Fibroblast of skin of back (primary cell): ENCODE measurements at regions not wholly inside any gene's neighbourhood (a gene's known extent, or its start where the extent isn't known, plus 50 kb on each side); places are given as distances from the start of the nearest gene placed in this dataset.
A peak's percentile ranks its signal among the peaks of the same experiment; 100 is the strongest.
"Not testable (repeated sequence)": the region's sequence is repeated elsewhere in the genome, so short reads cannot be mapped to it uniquely, and the experiment has no call there.

ENCODE experiments used
- DNase-seq: peaks from one replicate; pipeline ENCODE4 v3.0.0-alpha.2; 2013

DNA sequence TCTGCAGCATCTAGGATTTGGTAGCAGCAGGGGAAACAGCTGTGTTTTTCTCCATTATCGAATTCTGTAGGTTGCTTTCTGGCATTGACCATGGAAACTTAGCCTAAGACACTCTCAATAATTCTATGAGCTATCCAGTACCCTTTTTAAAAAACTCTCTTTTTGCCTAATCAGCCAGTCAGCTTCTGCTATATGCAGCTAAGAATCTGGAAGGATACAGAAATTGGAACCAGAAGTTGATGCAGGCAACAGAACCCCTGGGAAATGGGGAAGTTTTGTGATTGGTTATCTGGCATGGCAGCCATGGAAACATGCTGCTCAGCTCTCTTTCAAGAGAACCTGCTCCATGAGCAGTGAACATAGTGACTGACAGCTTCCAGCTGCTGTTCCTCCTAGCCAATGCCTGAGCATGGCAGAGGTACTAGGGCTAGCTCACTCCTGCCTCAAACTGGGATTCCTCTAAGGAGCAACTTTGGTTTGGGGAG, 417.6 kb upstream of the MAOA start:
- no peak for DNase-seq

DNA sequence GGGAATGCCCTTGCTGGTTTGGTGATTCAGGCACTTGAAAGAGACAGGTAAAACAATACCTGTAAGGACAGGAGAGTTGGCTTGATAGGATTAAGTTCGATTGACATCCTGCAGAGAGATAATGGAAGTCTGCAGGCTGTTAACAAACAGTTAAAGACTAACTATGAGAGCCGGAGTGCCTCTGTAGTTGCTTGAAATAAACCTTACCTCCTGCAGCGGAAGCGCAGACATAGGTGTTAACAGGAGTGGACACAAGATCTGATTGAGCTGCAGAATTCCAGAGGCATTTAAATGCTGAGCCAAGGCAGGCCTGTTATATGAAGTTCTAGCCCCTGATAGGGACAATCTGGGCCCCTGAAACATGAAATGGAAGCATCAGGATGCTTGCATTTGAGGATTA, 416.7 kb upstream of the MAOA start:
- no peak for DNase-seq

DNA sequence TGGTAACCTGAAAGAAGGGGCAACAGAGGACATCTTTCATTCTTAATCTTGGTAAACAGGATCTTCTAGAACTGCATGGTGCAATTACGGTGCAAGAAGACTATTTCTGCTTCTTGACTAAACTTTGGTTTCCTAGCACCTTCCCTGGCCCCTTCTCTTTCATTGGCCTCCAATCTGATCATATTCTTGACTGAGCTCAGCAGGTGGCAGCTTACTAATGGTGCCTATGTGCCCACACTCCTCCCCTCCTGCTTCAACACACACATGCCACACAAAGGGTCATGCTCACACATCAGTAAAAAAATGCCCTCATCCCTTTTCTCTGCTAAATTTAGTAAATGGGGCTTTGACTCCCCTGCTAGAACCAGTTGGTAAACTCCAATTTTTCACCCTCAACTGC, 400.5 kb upstream of the MAOA start:
- DNase-seq: no peak

DNA sequence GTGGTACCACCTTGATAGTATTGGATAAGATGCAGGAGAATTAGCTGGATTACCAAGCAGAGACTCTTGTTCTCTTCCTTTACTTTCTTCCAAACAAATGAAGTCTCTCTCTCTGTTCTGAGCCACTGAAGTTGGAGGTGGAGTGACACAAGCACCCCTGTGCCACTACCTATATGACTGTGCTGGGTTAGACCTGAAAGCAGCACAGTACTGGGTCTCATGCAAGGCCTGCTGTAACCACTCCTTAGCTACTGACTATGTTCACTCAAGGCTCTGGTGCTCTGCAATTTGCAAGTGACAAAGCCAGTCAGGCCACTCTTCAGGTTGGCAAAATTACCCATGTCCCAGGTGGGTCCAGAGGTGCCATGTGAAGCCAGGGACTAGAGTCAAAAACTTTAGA, 389.6 kb upstream of the MAOA start:
- DNase-seq: no peak

DNA sequence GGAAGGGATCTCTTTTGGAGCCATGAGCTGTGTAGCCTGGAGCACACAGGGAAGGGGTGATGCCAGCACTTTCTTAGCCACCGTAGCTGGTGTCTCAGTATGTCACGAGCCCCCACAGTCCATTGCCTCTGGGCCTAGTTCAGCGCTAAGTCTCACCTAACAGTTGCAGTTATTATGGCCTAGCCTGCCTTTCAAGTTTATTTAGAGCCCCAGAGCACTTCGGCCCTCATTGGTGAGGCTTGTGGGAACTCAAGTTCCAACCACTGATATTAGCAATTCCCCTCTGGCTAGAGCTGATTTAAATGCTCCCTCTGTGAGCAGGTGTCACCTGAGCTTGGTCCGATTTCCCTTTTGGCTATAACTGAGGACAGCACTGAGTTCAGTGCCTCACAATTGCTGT, 388.4 kb upstream of the MAOA start:
- DNase-seq: no peak

DNA sequence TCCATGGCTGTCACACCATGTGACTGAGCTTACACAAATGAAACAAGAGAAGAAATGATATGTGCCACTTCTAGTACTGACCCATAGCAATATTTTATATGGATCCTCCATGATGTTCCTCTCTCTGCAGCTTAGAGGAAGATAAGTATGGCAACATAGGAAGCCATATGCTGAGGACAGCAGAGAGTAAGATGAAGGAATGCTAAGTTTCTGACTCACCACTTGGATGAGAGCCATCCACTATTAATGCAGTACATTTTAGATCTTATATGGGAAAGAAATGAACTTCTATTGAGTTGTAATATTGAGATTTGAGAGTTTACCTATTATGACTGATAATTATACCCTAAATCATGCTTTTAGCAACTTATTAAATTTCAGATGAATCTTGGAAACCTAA, 386.9 kb upstream of the MAOA start:
- peak; percentile 45 for DNase-seq

DNA sequence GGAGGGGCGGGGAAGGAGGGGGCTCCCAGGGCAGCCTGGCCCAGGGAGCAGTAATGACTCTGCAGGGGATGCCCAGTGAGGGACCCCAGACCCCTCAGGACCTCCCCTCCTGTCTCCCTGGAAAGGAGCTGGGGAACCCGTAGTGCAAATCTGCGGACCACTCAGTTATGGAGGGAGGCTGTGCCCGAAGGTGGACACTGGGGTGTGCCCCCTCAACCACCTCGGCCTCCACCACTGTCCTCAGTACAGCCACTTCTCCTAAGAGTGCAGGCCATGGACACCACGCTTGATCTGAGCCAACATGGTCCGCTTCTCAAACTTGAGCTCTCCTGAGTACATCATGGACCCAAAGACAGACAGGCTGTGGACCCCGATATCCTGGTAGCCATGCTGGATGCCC, 378.2 kb upstream of the MAOA start:
- no peak for DNase-seq

DNA sequence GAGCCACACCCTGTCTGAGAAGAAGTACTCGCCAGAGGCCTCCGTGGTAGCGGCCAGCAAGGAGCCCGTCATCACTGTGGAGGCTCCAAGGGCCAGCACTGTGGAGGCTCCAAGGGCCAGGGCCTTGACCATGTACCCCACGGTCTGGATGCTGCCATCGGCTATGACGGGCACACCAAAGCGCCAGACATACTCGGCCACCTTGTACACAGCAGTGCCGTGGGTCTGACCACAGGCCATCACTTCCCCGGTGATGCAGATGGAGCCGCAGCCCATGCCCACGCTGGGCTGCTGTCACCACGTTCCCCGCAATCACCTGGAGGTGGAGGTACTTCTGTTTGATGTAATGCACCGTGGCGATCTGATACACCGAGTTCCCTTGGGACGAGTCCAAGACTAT, 377.7 kb upstream of the MAOA start:
- DNase-seq: no peak

DNA sequence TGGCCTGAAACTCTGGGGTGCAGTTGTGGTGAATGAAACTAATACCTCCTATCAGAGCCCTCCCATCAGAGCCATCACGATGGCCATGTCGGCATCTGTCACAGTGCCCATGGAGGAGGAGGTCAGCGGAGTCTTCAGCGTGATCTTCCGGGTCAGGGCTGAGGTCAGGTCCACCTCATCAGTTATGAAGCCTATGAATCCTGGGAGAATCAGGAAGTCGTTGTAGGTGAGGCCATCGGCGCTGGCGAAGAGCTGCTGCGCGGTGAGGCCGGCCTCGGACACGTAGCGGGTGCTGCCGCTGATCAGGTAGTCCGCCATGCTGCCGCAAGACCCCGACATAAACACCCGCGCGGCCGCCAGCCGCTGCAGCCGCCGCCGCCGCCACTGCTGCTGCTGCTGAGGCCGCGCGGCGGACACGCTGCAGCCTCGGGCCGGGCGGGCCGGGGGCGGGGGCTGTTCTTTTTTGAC, 376.7 kb upstream of the MAOA start:
- no peak for DNase-seq

DNA sequence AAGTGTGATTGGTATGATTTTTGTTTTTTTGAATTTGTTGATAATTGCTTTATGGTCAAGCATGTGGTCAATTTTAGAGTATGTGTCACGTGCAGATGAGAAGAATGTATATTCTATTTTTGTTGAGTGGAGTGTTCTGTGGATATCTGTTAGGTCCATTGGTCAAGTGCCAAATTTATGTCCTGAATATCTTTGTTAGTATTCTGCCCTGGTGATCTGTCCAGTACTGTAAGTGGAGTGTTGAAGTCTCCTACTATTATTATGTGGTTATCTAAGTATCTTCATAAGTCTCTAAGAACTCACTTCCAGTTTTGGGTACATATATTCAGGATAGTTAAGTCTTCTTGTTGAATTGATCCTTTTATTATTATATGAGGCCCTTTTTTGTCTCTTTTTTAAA, 372.9 kb upstream of the MAOA start:
- DNase-seq: no peak

DNA sequence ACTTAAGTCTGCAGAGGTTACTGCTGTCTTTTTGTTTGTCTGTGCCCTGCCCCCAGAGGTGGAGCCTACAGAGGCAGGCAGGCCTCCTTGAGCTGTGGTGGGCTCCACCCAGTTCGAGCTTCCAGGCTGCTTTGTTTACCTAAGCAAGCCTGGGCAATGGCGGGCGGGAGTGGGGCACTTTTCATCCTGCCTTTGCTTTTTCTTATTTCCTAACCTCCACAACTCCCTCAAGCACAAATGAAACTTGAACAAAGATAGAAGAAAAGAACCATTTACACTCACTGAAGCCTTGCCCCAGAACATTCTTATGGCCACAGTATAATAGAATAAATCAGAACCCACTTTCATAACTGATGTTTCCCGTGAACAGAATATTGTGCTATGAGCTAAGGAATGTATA, 344.5 kb upstream of the MAOA start:
- DNase-seq: not testable (repeated sequence)

DNA sequence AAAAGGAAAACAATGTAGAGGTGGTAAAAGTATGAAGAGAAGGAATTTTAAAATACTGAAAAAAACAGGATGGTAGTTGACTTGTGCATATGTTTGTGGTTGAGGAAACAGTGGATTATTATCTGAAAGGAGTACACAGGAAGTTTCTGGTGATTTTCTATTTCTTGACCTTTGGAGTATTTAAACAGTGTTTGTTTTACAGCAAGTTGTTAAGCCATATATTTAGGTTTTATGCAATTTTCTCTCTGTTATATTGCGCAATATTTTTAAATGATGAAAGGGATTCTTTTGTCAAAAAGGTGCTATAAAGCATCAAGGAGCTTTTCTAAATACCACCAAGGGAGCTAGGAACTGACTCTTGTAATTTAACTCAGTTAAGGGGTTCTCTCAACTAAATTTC, 343.1 kb upstream of the MAOA start:
- DNase-seq: no peak

DNA sequence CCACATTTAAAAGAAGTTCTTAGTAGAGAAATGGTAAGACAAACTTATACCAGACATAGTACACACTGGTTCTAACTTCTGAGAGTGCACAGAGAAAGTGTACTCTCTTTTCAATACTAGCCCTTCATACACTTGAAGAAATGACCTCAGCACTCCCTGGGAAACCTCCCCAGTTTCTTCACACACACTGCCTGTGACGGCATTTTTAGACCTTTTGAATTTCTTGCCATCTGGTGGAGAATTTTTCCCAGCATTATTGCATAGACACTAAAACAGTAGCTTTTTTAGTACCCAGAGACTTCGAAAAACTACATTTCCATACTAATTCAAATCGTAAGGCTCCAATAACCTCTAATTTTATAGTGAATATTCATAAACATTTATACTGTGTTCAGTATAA, 341.6 kb upstream of the MAOA start:
- DNase-seq: no peak

DNA sequence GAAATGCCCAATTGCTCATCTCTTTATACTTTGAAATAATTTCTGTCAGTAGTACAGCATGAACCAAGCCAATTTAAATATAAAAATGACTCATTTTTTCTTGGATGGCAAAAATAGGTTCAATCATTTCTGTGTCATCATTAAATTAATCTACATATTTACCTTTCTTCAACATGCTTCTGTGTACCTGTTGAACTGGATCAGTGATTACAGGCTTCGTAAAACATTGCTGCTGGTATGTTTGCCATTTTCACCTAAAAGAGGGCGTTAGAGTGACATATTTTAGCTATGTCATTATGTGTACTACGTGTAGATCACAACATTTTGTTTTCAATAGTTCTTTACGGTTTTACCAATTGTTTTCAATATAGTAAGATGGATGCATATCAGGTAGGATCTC, 340.5 kb upstream of the MAOA start:
- no peak for DNase-seq

DNA sequence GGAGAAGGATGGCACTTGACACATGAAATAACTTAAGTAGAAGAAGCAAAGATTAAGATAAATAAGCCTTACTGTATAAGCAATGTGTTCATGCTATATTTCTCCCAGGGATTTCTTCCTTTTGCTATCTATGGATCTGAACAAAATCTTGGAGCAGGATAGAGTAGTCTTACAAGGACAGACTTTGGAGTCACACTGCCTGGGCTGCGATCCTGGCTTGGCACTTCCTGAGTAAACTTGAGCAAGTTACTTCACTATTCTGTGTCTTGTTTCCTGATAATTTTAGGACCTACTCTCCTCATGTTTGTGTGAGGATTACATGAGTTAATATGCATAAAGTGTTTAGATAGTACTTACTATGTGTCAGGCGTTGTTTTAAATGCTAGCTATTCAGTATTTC, 340.0 kb upstream of the MAOA start:
- DNase-seq: no peak

DNA sequence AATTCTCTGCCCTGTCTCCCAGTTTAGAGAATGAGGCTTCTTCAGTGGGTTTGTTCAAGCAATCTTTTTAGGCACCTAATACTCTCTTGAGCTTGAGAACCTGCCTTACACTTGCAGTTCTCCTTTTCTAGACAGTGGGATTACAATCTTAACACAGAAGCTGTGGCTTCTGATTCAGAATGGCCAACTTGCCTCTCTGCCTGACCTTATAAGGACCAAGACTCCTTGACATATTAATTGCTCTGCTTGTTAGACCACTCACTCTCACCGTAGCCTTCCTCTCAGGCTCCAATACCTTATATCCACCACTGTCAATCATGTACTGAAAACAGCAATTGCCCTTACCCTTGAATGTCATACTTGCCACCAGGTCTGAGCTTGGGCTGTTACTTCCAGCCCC, 338.7 kb upstream of the MAOA start:
- DNase-seq: no peak

DNA sequence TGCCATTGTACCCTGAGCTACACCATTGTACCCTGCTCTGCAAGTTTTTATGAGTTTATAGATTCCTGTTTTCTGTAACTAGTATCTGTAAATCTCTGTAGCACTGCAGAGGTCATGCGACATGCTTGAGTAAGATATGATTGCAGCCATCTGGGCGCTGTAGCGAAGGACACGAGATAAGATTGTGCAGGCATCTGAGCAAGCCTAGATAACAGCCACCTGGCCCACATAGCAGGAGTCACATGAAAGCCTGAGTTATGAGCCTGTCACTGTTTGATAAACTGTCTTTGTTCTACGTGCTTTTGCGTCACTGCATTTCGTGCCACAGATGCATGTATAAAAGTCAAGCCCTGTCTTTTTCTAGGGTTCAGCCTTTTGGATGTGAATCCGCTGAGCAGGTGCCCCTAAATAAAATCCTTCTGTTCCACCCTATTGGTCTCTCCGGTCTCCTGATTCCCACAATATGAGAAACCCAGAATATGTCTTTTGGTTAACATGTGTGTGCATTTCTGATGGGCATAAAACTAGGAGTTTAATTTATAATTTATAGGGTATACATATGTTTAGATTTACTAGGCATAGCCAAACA, 327.6 kb upstream of the MAOA start:
- no peak for DNase-seq

DNA sequence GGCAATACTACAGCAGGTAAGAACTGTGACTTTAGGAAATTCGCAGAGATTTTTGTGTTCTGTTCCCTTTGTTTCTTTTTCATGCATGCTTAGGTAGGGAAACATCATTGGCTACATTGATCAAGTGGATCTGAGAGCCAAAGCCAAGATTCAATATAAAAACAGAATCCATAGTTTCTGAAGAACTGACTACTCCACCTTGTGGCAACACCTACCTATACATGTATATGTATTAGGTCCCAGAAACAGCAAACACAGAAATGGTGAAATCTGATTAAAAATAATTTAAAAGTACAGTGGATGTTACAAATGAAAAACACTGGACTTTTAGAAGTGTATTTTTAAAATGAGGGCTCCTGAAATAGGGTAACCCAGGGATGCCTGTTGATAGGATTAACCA, 322.6 kb upstream of the MAOA start:
- DNase-seq: no peak

DNA sequence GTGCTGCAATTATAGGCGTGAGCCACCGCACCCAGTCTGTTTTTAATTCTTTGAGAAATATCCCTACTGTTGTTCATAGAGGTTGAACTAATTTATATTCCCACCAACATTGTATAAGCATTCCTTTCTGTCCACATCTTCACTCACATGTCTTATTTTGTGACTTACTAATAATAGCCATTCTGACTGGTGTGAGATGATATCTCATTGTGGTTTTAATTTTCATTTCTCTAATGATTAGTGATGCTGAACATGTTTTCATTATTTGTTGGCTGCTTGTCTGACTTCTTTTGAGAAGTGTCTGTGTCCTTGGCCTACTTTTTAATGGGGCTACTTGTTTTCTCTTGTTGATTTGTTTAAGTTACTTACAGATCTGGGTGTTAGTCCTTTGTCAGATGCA, 310.9 kb upstream of the MAOA start:
- DNase-seq: no peak

DNA sequence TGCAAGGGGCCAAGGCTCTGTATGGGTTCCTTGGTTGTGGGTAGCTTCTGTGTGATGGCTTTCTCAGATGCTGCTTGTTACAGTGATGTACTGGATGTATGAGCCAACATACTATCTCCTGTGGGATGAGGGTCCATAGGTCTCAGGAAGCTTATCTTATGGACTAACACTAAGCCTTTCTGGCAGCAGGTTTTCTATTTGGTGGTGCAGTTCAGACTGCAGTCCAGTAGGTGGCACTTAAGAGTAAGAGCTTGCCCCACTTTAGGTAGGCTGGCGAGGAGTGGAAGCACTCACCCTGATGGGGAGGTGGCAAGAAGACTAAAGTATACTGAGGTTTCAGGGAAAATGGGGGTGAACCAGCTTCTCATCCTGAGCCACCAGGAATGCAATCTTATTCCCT, 306.7 kb upstream of the MAOA start:
- DNase-seq: peak; percentile 11

DNA sequence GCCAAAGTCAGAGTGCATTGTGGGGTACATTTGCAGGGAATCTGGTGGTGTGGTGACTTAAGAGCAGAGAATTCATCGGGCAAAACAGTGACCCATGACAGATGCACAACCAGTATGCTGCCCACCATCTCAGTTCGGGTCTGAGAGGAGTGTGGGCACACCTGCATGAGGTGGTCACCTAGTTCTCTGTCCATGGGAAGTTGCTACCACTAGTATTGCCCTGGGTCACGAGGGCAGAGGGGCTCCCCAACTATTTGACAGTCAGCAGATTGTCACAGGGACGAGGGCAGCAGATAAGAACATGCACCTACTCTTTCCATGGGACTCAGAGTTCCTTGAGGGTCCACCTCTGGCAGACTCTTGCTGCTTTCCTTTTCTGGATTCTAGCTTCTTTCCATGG, 305.2 kb upstream of the MAOA start:
- DNase-seq: no peak

DNA sequence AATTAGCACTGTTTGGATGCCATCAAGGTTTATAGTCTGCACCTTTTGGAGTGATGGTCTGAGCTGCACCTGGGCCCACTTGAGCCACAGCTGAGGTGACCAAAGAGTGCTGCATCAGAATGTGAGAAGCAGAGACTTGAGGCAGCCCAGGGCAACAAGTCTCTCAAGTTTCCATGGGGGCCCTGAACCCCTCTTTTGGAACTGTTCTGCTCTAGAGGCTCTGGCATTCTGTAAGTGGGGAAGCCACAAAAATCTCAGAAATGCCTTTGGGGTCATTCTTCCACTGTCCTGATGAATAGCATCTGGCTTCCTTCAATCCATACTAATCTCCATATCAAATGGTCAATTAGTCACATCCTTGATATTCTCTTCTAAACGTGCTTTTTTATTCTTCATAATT, 298.4 kb upstream of the MAOA start:
- no peak for DNase-seq

DNA sequence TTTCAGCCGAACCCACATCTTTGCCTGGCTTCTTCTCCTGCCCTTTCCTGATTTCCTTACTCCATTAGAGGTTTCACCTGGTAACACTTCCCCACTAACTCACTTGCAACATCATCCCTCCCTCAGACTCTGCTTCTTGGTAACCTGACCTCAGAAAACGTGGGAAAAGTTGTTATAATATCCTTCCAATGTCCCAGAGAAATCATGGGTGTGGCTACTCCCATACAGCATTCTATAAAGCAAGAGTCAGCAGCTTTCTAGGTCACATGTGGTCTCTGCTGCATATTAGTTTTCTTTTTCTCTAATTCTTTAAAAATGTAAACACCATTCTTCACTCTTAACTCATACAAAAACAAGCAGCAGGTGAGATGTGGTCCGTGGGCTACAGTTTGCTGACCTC, 283.1 kb upstream of the MAOA start:
- DNase-seq: no peak

DNA sequence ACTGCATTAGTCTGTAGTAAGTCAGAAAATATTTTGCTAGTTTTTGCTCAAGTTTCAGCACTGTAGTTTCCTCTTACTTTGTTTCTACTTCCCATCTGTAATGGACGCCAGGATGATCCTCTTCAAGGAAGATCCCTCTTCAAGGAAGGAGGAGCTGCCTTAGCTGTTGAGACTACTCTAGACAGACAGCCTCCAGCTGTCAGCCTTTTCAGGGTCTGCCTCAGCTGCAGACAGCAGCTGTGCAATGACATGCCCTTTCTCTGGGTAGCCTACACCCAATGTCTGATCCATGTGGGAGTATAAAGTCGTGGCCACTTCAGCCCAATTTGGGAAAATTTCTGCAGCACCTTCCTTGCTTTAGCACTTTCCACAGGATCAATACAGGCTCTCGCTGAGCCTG, 281.0 kb upstream of the MAOA start:
- no peak for DNase-seq

DNA sequence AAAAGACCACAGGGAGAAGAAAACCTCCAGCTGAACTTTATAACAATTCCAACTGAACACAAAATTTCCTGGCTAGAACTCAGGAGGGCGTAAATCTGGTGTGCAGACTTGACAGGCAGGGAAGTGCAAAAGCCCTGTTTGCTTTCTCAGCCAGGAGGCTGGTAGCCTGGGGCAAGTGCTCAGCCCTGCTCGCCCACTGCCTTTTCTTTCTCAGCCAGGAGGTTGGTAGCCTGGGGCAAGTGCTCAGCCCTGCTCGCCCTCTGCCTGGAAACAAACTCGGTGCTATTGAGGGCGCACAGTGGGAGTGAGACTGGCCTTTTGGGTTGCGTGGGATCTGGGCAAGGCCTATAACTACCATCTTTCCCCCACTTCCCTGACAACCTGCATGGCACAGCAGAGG, 275.4 kb upstream of the MAOA start:
- DNase-seq: no peak

DNA sequence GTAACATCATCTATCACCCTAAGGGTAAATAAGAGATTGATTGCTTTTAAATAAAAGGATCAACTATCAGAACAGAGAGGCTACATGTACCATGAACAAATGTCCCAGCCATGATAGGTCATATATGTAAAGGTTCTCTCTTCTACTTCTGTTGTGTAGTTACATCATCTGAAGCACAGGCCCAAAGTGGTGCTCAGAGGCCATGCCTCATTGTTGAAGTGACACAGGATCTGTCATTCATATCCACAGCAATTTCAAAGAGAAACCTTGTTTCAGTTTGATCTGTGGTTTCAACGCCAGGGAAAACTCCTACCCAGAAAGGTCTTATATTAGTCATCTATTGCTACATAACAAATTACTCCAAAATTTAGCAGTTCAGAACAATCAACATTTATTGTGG, 269.2 kb upstream of the MAOA start:
- no peak for DNase-seq
